ENCODE measurements at regions not wholly inside any gene's neighbourhood (a gene's known extent, or its start where the extent isn't known, plus 50 kb on each side); places are given as distances from the start of the nearest gene placed in this dataset.

- no peak for TF ChIP-seq CTCF (IDR thresholded peaks at IDR 0.05)
These were observed 138.8 kb downstream of the TWIST2 start for GRCh38 chr2:238986491-238987351.

GRCh38 chr2:238987352-238987981 lies 139.6 kb downstream of the TWIST2 start:
- no peak for TF ChIP-seq CTCF (IDR thresholded peaks at IDR 0.05)

- no peak for TF ChIP-seq CTCF (IDR thresholded peaks at IDR 0.05)
These were observed 140.2 kb downstream of the TWIST2 start for GRCh38 chr2:238988105-238988504.

GRCh38 chr2:238988752-238989151 lies 140.9 kb downstream of the TWIST2 start:
- TF ChIP-seq CTCF (IDR thresholded peaks at IDR 0.05): no peak

GRCh38 chr2:238989484-238989883 lies 141.6 kb downstream of the TWIST2 start:
- TF ChIP-seq CTCF (IDR thresholded peaks at IDR 0.05): no peak

- TF ChIP-seq CTCF (IDR thresholded peaks at IDR 0.05): no peak
These were observed 146.5 kb downstream of the TWIST2 start for GRCh38 chr2:238994432-238994831.

GRCh38 chr2:238994876-238995275 lies 147.0 kb downstream of the TWIST2 start:
- no peak for TF ChIP-seq CTCF (IDR thresholded peaks at IDR 0.05)
